ENCODE measurements at regions not wholly inside any gene's neighbourhood (a gene's known extent, or its start where the extent isn't known, plus 50 kb on each side); places are given as distances from the start of the nearest gene placed in this dataset.
"Not testable (repeated sequence)": the region's sequence is repeated elsewhere in the genome, so short reads cannot be mapped to it uniquely, and the experiment has no call there.

GRCh38 chr5:97234380-97234779, 51.3 kb upstream of the RIOK2 start:
- H3K27ac Mint-ChIP-seq; H3K9me3 Mint-ChIP-seq; H3K4me3 Mint-ChIP-seq; H3K4me1 Mint-ChIP-seq; H3K36me3 ChIP-seq (ENCODE audit: control insufficient read depth in 2 of 2, extremely low read depth in 1 of 2, insufficient read depth in 1 of 2, low read length in 1 of 2); H3K27ac ChIP-seq (ENCODE audit: low read length); H3K4me3 ChIP-seq (ENCODE audit: control insufficient read depth in 1 of 2, extremely low read depth in 1 of 2, low read length in 1 of 2); H3K4me1 ChIP-seq (ENCODE audit: control insufficient read depth in 1 of 2, extremely low read depth in 1 of 2, insufficient read depth in 2 of 2, low read length in 2 of 2); H3K36me3 Mint-ChIP-seq; DNase-seq; H3K9me3 ChIP-seq; H3K27me3 ChIP-seq (replicated peaks in 1 of 2; ENCODE audit: control insufficient read depth in 2 of 2, extremely low read depth in 1 of 2, insufficient read depth in 2 of 2, low read length in 1 of 2); ATAC-seq (replicated peaks in 1 of 4); CTCF ChIA-PET; POLR2A ChIA-PET: not testable (repeated sequence)
- no CpG with 5 or more reads among the region's 1 CpG for WGBS (ENCODE audit: insufficient coverage)
- peaks cover 6 to 11% of the 10 kb centered on the region in 2 donors for H3K27me3 Mint-ChIP-seq

- H3K4me3 Mint-ChIP-seq, result no peak overlapping the region
- H3K9me3 ChIP-seq, result no peaks in the 10 kb centered on the region
- H3K27me3 ChIP-seq (replicated peaks in 1 of 2; ENCODE audit: control insufficient read depth in 2 of 2, extremely low read depth in 1 of 2, insufficient read depth in 2 of 2, low read length in 1 of 2), result no peaks in the 10 kb centered on the region
- H3K9me3 Mint-ChIP-seq, result no peaks in the 10 kb centered on the region
- no peaks in the 10 kb centered on the region for H3K4me1 Mint-ChIP-seq
- CTCF ChIA-PET, result no interaction called here
- no peak overlapping the region for H3K27ac Mint-ChIP-seq
- no peak overlapping the region for H3K27ac ChIP-seq (ENCODE audit: low read length)
- no peak for DNase-seq
- no CpG with 5 or more reads among the region's 3 CpGs for WGBS (ENCODE audit: insufficient coverage)
- peaks cover 0 to 2% of the 10 kb centered on the region in 2 donors for H3K27me3 Mint-ChIP-seq
- H3K4me1 ChIP-seq (ENCODE audit: control insufficient read depth in 1 of 2, extremely low read depth in 1 of 2, insufficient read depth in 2 of 2, low read length in 2 of 2), result no peaks in the 10 kb centered on the region
- no peaks in the 10 kb centered on the region for H3K36me3 ChIP-seq (ENCODE audit: control insufficient read depth in 2 of 2, extremely low read depth in 1 of 2, insufficient read depth in 1 of 2, low read length in 1 of 2)
- peaks cover 2% of the 10 kb centered on the region for H3K36me3 Mint-ChIP-seq
- POLR2A ChIA-PET, result no interaction called here
- H3K4me3 ChIP-seq (ENCODE audit: control insufficient read depth in 1 of 2, extremely low read depth in 1 of 2, low read length in 1 of 2), result no peak overlapping the region
- ATAC-seq (replicated peaks in 1 of 4), result no peak
Measured at GRCh38 chr5:97242341-97242740, 59.3 kb upstream of the RIOK2 start.

GRCh38 chr5:97243353-97243752, 60.3 kb upstream of the RIOK2 start:
- POLR2A ChIA-PET, result interaction anchor here in 1 of 2 donors (0.6 kb wide), 1 partner anchor 924 kb away, joined by 6 read pairs; no protein-coding TSS in a partner anchor
- Histone ChIP-seq H3K4me1 (ENCODE audit: control insufficient read depth in 1 of 2, extremely low read depth in 1 of 2, insufficient read depth in 2 of 2, low read length in 2 of 2) (no peaks in the 10 kb centered on the region), H3K36me3 (ENCODE audit: control insufficient read depth in 2 of 2, extremely low read depth in 1 of 2, insufficient read depth in 1 of 2, low read length in 1 of 2) (no peaks in the 10 kb centered on the region), H3K9me3 (no peaks in the 10 kb centered on the region), H3K27ac (ENCODE audit: low read length) (no peak overlapping the region), H3K27me3 (replicated peaks in 1 of 2; ENCODE audit: control insufficient read depth in 2 of 2, extremely low read depth in 1 of 2, insufficient read depth in 2 of 2, low read length in 1 of 2) (no peaks in the 10 kb centered on the region), H3K4me3 (ENCODE audit: control insufficient read depth in 1 of 2, extremely low read depth in 1 of 2, low read length in 1 of 2) (no peak overlapping the region)
- Mint-ChIP-seq H3K4me3 (no peak overlapping the region), H3K36me3 (peaks cover 2% of the 10 kb centered on the region), H3K9me3 (no peaks in the 10 kb centered on the region), H3K4me1 (no peaks in the 10 kb centered on the region), H3K27ac (no peak overlapping the region), H3K27me3 (peaks cover 2 to 4% of the 10 kb centered on the region in 2 donors)
- WGBS (ENCODE audit: insufficient coverage), result no CpG with 5 or more reads among the region's 2 CpGs
- ATAC-seq (replicated peaks in 1 of 4) (no peak), DNase-seq (no peak)
- CTCF ChIA-PET, result no interaction called here

- peaks cover 2% of the 10 kb centered on the region for H3K36me3 Mint-ChIP-seq
- no peak for DNase-seq
- POLR2A ChIA-PET, result no interaction called here
- 95% methylated on average over 4 of the region's 9 CpGs for WGBS (ENCODE audit: insufficient coverage)
- Histone ChIP-seq H3K27ac (ENCODE audit: low read length) (no peak overlapping the region), H3K27me3 (replicated peaks in 1 of 2; ENCODE audit: control insufficient read depth in 2 of 2, extremely low read depth in 1 of 2, insufficient read depth in 2 of 2, low read length in 1 of 2) (peaks cover 0 to 3% of the 10 kb centered on the region in 2 experiments), H3K9me3 (no peaks in the 10 kb centered on the region), H3K4me1 (ENCODE audit: control insufficient read depth in 1 of 2, extremely low read depth in 1 of 2, insufficient read depth in 2 of 2, low read length in 2 of 2) (no peaks in the 10 kb centered on the region), H3K4me3 (ENCODE audit: control insufficient read depth in 1 of 2, extremely low read depth in 1 of 2, low read length in 1 of 2) (no peak overlapping the region), H3K36me3 (ENCODE audit: control insufficient read depth in 2 of 2, extremely low read depth in 1 of 2, insufficient read depth in 1 of 2, low read length in 1 of 2) (no peaks in the 10 kb centered on the region)
- ATAC-seq (replicated peaks in 1 of 4), result no peak
- no peak overlapping the region for H3K4me3 Mint-ChIP-seq
- CTCF ChIA-PET, result no interaction called here
- H3K27me3 Mint-ChIP-seq, result peaks cover 10 to 13% of the 10 kb centered on the region in 2 donors
- no peaks in the 10 kb centered on the region for H3K4me1 Mint-ChIP-seq
- no peak overlapping the region for H3K27ac Mint-ChIP-seq
- peaks cover 0 to 6% (median 3%) of the 10 kb centered on the region in 3 donors for H3K9me3 Mint-ChIP-seq
Measured at GRCh38 chr5:97245386-97245785, 62.3 kb upstream of the RIOK2 start.

GRCh38 chr5:97250113-97250512, 67.1 kb upstream of the RIOK2 start:
- DNase-seq (no peak), ATAC-seq (replicated peaks in 1 of 4) (no peak)
- no peaks in the 10 kb centered on the region for H3K4me1 Mint-ChIP-seq
- no peak overlapping the region for H3K27ac Mint-ChIP-seq
- no peak overlapping the region for H3K27ac ChIP-seq (ENCODE audit: low read length)
- H3K4me1 ChIP-seq (ENCODE audit: control insufficient read depth in 1 of 2, extremely low read depth in 1 of 2, insufficient read depth in 2 of 2, low read length in 2 of 2), result no peaks in the 10 kb centered on the region
- peaks cover 3% of the 10 kb centered on the region for H3K9me3 ChIP-seq
- H3K9me3 Mint-ChIP-seq, result peaks cover 5 to 8% (median 6%) of the 10 kb centered on the region in 3 donors
- no peak overlapping the region for H3K4me3 ChIP-seq (ENCODE audit: control insufficient read depth in 1 of 2, extremely low read depth in 1 of 2, low read length in 1 of 2)
- H3K27me3 ChIP-seq (replicated peaks in 1 of 2; ENCODE audit: control insufficient read depth in 2 of 2, extremely low read depth in 1 of 2, insufficient read depth in 2 of 2, low read length in 1 of 2), result peaks cover 0 to 7% of the 10 kb centered on the region in 2 experiments
- no peaks in the 10 kb centered on the region for H3K36me3 ChIP-seq (ENCODE audit: control insufficient read depth in 2 of 2, extremely low read depth in 1 of 2, insufficient read depth in 1 of 2, low read length in 1 of 2)
- no peaks in the 10 kb centered on the region for H3K36me3 Mint-ChIP-seq
- H3K4me3 Mint-ChIP-seq, result no peak overlapping the region
- H3K27me3 Mint-ChIP-seq, result peaks cover 10 to 13% of the 10 kb centered on the region in 2 donors
- CTCF ChIA-PET, result no interaction called here
- POLR2A ChIA-PET, result no interaction called here

- H3K4me3 ChIP-seq (ENCODE audit: control insufficient read depth in 1 of 2, extremely low read depth in 1 of 2, low read length in 1 of 2), result no peak overlapping the region
- ChIA-PET POLR2A (no interaction called here), CTCF (interaction anchor here in 1 of 2 donors (0.6 kb wide), 1 partner anchor 15 kb away, joined by 10 read pairs; no protein-coding TSS in a partner anchor)
- H3K4me3 Mint-ChIP-seq, result no peak overlapping the region
- DNase-seq (no peak), ATAC-seq (replicated peaks in 1 of 4) (no peak)
- no peaks in the 10 kb centered on the region for H3K9me3 ChIP-seq
- H3K27me3 ChIP-seq (replicated peaks in 1 of 2; ENCODE audit: control insufficient read depth in 2 of 2, extremely low read depth in 1 of 2, insufficient read depth in 2 of 2, low read length in 1 of 2), result no peaks in the 10 kb centered on the region
- no peaks in the 10 kb centered on the region for H3K36me3 ChIP-seq (ENCODE audit: control insufficient read depth in 2 of 2, extremely low read depth in 1 of 2, insufficient read depth in 1 of 2, low read length in 1 of 2)
- no peak overlapping the region for H3K27ac Mint-ChIP-seq
- no peaks in the 10 kb centered on the region for H3K4me1 Mint-ChIP-seq
- H3K27ac ChIP-seq (ENCODE audit: low read length), result no peak overlapping the region
- H3K4me1 ChIP-seq (ENCODE audit: control insufficient read depth in 1 of 2, extremely low read depth in 1 of 2, insufficient read depth in 2 of 2, low read length in 2 of 2), result no peaks in the 10 kb centered on the region
- peaks cover 10 to 16% (median 14%) of the 10 kb centered on the region in 3 donors for H3K9me3 Mint-ChIP-seq
- no peaks in the 10 kb centered on the region for H3K36me3 Mint-ChIP-seq
- peaks cover 3 to 8% of the 10 kb centered on the region in 2 donors for H3K27me3 Mint-ChIP-seq
Measured at GRCh38 chr5:97266076-97266475, 83.0 kb upstream of the RIOK2 start.

GRCh38 chr5:97266576-97266975, 83.5 kb upstream of the RIOK2 start:
- Mint-ChIP-seq H3K9me3 (peaks cover 12 to 17% (median 16%) of the 10 kb centered on the region in 3 donors), H3K27me3 (peaks cover 3 to 6% of the 10 kb centered on the region in 2 donors), H3K27ac (no peak overlapping the region), H3K4me3 (no peak overlapping the region), H3K4me1 (no peaks in the 10 kb centered on the region), H3K36me3 (no peaks in the 10 kb centered on the region)
- ATAC-seq (replicated peaks in 1 of 4) (no peak), DNase-seq (no peak)
- Histone ChIP-seq H3K27ac (ENCODE audit: low read length) (no peak overlapping the region), H3K9me3 (no peaks in the 10 kb centered on the region), H3K4me1 (ENCODE audit: control insufficient read depth in 1 of 2, extremely low read depth in 1 of 2, insufficient read depth in 2 of 2, low read length in 2 of 2) (no peaks in the 10 kb centered on the region), H3K36me3 (ENCODE audit: control insufficient read depth in 2 of 2, extremely low read depth in 1 of 2, insufficient read depth in 1 of 2, low read length in 1 of 2) (no peaks in the 10 kb centered on the region), H3K27me3 (replicated peaks in 1 of 2; ENCODE audit: control insufficient read depth in 2 of 2, extremely low read depth in 1 of 2, insufficient read depth in 2 of 2, low read length in 1 of 2) (no peaks in the 10 kb centered on the region), H3K4me3 (ENCODE audit: control insufficient read depth in 1 of 2, extremely low read depth in 1 of 2, low read length in 1 of 2) (no peak overlapping the region)
- ChIA-PET CTCF (interaction anchor here in 1 of 2 donors (0.6 kb wide), 1 partner anchor 15 kb away, joined by 10 read pairs; no protein-coding TSS in a partner anchor), POLR2A (no interaction called here)
- WGBS (ENCODE audit: insufficient coverage), result no CpG with 5 or more reads among the region's 5 CpGs
